Inferior parietal cortex (tissue), 1 donor: ENCODE measurements at regions not wholly inside any gene's neighbourhood (a gene's known extent, or its start where the extent isn't known, plus 50 kb on each side); places are given as distances from the start of the nearest gene placed in this dataset.

Experiments
- DNase-seq: peaks from one replicate; pipeline ENCODE4 v3.0.0-alpha.2; 2016; ENCODE audit errors: extremely low spot score

DNA sequence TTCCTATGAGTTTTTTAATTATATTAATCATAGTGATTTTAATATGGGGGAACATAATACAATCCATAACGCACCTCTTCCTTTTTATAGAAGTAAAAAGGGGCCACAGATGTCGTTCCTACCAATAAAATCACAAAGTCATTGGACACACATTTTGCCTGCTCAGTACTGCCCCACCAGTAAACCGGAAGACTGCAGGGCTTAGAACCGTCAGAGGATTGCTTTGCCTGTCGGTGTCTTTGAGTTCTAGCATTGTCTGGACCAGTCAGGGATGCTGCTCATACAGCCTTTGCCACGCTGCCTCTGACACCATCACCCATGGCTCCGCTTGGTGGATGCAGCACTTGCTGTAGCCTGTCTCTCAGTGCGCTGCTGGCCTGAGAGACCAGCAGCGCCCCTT is 853.6 kb downstream of the C6orf118 start:
- no peak for DNase-seq

- no peak for DNase-seq
These were observed 855.6 kb downstream of the C6orf118 start for GRCh38 chr6:164453835-164454234.

- DNase-seq, result no peak
These were observed 866.8 kb downstream of the C6orf118 start for GRCh38 chr6:164442572-164442971.

- DNase-seq, result no peak
These were observed 870.1 kb downstream of the C6orf118 start for GRCh38 chr6:164439331-164439730.

DNA sequence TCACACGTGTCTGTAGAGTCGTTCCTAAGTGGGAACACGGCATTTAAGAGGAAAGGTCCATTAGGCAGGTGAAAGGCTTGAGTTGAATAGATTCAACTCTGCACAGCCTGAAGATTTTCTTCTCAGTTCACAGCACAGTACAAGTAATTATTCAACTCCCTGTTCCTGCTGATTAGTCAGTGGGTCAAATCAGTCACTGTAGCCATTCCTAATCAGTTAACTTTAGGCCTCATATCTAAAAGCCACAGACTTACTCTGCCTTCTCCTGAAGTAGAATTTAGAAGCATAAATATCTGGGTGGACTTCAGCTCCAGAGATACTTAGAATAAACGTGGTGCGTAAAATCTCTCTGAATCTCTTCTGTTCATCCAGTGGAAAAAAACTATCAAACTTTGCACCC is 872.4 kb downstream of the C6orf118 start:
- DNase-seq, result no peak

- no peak for DNase-seq
These were observed 881.5 kb downstream of the C6orf118 start for GRCh38 chr6:164427728-164428402.

- DNase-seq, result no peak
These were observed 884.9 kb downstream of the C6orf118 start for GRCh38 chr6:164424489-164424888.

DNA sequence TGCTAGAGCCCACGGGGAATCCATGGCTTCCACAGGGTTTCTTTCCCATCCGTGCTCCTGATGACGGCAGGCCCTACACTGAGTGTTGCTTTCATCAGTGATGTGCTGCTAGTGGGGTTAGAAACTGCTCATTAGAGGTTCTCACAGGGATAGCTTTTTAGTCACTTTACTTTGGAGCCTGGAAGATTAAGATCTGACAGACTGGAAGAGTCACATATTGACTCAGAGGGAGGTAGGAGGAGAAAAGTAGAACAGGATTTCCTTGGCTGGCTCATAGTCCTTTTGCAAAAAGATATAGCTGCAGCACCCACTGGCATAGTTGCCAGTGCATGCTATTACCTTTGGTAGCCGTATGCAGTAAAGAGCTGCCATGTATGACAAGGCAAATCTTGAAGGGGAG is 890.3 kb downstream of the C6orf118 start:
- no peak for DNase-seq

DNA sequence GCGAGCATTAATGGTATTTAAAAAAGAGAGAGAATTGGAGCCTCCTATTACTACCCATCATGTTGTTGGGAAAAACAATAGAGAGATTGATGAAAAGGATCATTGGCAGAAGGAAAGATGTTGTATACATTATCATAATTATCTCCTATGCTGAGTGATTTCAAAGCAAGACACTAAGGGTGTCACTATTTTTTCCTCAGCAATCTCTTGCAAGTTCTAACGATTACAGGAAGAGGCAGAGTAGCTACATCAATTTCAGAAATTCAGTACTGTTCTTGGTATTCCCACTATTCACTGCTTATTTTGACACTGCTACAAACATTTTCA is 891.2 kb downstream of the C6orf118 start:
- DNase-seq, result no peak

- no peak for DNase-seq
These were observed 891.7 kb downstream of the C6orf118 start for GRCh38 chr6:164417537-164418261.

- no peak for DNase-seq
These were observed 893.4 kb downstream of the C6orf118 start for GRCh38 chr6:164415832-164416563.

DNA sequence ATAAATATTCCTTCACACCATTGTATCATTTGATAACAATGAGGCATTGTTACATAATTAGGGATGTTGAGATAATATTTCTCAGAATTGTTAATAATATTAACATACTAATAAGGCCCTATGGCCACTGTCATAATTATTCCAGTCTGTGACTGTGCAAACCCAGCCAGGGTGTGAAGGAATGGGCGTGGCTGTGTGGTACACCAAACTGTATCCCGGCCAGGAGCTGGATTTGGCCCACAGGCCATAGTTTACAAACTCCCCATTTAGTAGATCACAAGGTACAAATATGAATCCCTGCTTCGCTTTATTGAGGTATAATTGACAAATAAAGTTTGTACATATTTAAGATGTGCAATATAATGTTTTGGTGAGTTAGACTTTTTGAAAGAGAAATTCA is 894.7 kb downstream of the C6orf118 start:
- DNase-seq, result no peak

DNA sequence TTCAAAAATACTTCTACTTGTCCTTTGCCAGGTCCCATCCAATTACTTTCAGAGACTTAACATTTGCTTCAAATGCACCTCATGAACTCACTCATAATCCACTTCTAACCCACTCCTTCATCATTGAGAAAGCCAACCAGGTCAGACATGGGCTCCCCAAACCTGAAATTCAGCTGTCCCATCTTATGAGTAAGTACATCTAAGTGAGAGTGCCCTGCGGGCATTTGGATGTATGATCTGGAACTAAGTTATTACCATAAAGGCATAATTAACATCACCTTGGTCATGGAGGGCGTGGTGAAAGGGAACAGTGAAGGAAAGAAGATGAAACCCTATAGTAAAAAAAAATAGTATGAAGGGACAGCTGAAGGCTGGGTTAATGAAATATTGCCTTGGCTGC is 896.8 kb downstream of the C6orf118 start:
- no peak for DNase-seq

- no peak for DNase-seq
These were observed 899.4 kb downstream of the C6orf118 start for GRCh38 chr6:164410017-164410416.

GRCh38 chr6:164409309-164410009 is 899.9 kb downstream of the C6orf118 start:
- no peak for DNase-seq

GRCh38 chr6:164408868-164409267 is 900.5 kb downstream of the C6orf118 start:
- DNase-seq, result no peak

- no peak for DNase-seq
These were observed 904.5 kb downstream of the C6orf118 start for GRCh38 chr6:164404812-164405488.

DNA sequence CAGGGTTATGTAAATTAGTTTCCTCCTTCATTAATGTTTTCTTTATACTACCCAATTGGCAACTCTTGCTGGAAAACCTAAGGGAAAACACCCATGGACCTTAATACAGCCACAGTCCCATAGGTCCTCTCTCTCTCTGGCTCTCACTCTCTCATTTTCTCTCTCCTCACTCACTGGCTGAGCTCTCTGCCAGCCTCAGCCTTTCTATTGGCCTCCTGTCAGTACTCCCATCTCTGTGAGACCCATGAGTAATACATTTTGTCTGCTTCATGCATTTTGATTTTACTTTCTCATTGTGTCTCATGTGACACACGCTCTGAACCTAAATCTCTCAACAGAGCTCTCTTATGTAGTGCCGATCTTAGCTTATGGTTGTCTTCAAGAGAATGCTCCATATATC is 907.5 kb downstream of the C6orf118 start:
- DNase-seq, result no peak

GRCh38 chr6:164398647-164399046 is 910.8 kb downstream of the C6orf118 start:
- no peak for DNase-seq

GRCh38 chr6:164396071-164397047 is 913.0 kb downstream of the C6orf118 start:
- DNase-seq, result peak; percentile 63

DNA sequence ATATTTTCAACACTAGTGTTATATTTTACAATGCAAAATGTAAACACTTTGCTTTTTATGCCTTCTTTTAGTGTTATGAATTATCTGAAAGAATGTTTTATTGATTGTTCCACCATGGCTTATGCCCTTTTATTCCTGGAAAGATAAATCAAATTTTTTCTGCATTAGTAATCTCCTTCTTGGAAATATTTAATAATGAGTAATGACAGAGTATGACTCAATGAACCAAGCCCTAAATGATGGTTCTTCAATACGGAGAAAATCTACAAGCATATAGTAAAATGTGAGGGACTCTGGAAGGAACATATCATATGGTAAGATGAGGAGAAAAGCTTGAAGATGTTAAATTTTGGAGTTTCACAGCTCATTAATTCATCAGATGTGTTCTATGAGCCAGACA is 929.6 kb downstream of the C6orf118 start:
- no peak for DNase-seq
